CD4-positive, alpha-beta T cell treated with Interferon alpha-2 for 1 hour (primary cell): ENCODE measurements at regions not wholly inside any gene's neighbourhood (a gene's known extent, or its start where the extent isn't known, plus 50 kb on each side); places are given as distances from the start of the nearest gene placed in this dataset.

Source experiments
- DNase-seq, 2 donors: peaks; one replicate each; pipeline ENCODE4 v3.0.0-alpha.2; 2020 to 2022

GRCh38 chr13:33520468-33520839, 234.9 kb upstream of the STARD13 start:
- no peak for DNase-seq

DNA sequence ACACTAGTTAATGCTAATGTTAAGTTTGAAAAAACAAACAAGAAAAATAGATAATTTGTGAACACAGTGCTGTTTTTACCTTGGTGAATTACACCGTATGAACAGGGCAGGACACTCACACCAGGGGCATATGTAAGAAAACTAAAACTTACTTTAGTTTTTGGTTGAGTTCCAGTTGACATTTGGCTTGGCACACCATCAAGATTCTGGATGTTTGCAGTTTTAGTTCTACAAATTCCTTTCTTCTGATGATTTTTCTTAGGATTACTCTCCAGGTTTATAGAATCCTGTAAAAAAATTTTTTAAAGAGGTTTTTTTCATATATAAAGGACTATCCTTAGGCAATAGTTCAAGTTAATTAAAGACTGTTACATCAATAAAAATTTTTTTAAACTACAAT, 238.5 kb upstream of the STARD13 start:
- no peak for DNase-seq

DNA sequence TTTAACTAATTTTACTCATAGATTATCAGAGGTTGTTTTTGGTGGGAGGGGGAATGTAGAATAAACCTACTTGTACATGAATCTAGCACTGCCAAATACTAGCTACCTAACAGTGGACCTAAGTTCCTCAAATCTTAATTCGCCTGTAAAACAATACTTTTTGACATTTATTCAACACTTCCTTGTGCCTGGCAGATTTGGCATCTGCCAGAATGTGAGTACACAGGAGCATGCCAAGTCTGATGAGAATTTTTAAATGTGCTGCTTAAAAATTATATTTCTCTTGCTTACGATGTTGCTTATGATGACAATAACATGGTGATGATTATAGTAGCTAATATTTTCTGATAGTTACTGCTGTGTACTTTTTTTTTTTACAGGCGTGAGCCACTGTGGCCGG, 240.2 kb upstream of the STARD13 start:
- no peak for DNase-seq

GRCh38 chr13:33526718-33527117, 241.2 kb upstream of the STARD13 start:
- DNase-seq: no peak

GRCh38 chr13:33528896-33529295, 243.3 kb upstream of the STARD13 start:
- DNase-seq: no peak

GRCh38 chr13:33531484-33531883, 245.9 kb upstream of the STARD13 start:
- DNase-seq: no peak

DNA sequence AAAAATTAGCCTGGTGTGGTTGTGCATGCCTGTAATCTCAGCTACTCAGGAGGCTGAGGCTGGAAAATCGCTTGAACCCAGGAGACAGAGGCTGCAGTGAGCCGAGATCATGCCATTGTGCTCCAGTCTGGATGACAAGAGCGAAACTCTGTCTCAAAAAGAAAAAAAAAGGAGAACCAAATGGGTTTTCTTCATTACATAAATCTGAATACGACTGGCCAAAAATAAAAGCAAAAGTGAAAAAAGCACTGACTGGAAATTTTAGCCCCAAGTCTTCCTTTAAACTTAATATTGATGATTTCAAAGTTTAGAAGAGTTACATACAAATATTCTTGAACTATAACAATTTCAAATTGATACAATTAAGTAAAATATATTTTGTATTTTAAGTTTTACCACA, 249.5 kb upstream of the STARD13 start:
- DNase-seq: no peak

DNA sequence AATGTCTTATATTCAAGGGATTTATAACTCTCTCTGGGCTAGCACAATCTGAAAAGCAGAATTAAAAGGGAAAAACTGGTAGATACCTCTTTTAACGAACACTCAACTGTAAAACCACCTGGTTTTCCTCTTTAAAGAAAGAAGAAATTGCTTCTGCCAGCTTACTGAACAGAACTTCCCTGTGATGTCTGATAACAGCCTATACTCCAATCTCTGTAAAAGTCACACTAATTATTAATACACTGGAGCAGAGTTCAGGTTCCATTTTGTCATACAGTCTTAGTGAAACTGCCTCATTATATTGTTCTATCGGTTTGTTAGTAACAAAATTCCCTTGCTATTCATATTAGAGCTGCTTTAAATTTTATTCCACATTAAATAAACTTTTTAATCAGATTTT, 251.0 kb upstream of the STARD13 start:
- no peak for DNase-seq

DNA sequence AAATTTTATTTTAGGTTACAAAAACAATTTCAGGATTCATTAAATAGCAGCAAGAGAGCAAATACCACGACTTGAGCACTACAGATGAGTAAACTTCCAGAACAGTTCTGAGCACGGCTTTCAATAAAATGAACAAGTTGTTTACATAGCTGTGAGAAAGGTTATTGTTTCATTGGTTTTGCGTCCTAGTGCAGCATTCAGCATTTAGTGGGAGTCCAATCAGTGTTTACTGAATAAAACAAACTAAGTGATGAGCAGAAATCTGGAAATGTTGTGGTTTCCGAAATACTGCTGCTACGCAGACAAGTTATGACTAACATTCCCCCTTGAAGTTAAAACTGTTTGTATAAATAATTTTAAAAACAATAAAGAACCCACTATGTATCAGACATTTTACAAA, 251.5 kb upstream of the STARD13 start:
- DNase-seq: no peak

DNA sequence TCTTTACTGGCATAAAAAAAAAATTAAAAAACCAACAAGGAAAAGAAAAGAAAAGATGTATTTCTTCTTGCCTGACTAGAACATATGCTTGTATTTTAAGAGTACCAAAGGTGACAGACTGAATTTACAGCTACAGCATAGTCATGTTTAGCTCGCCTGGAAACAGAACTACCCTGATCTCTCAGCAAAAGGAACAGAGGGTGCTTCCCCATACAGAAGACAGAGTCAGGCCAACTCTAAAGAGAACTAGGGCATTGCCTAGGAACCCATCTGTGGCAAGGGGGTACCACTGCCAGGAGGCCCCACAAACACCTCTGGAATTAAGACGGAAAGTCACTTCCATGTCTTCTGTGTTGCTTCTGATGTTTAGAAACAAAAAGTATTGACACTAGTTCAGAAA, 252.1 kb upstream of the STARD13 start:
- no peak for DNase-seq

DNA sequence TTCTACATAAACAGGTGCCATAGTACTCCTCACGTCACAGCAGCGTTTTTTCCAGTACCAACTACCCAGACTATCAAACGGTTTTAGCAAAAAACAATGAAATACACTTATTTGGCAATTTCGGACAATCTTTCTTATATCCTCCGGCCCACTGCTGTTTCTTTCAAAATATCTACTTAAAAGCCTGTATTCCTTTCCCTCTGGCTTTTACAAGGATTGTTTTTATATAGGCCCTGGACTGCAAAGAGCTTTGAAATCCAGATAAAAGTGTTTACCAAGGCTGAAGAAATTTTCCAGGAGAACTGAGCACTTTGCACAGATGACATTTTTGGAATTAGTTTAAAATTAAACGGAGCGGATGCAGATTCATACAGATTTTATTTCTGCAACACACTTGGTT, 255.9 kb upstream of the STARD13 start:
- peak in 1 of 2 donors; percentile 6 for DNase-seq

- no peak for DNase-seq
Measured at GRCh38 chr13:33541962-33542308, 256.4 kb upstream of the STARD13 start.

- DNase-seq: peak; percentile 99
Measured at GRCh38 chr13:33542309-33543088, 256.9 kb upstream of the STARD13 start.

DNA sequence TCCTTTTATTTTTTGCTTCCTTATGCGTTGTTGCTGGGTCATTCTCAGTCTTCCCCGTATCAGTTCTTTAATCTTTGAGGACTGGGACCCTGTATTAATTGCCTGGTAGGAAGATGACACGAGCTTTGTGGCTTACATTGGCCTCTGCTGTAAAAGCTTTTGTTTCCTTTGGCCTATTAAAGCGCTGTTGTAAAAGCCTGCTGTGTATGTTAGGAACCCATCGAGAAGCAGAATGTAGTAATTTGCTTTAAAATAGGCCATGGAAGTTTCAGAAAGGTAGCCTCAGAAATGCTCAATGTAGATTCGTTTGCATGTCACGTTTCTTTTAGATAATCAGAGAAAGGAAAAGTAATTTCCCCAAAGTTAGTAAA, 257.5 kb upstream of the STARD13 start:
- DNase-seq: no peak

- peak in 1 of 2 donors; percentile 16 for DNase-seq
Measured at GRCh38 chr13:33543631-33544265, 258.2 kb upstream of the STARD13 start.

DNA sequence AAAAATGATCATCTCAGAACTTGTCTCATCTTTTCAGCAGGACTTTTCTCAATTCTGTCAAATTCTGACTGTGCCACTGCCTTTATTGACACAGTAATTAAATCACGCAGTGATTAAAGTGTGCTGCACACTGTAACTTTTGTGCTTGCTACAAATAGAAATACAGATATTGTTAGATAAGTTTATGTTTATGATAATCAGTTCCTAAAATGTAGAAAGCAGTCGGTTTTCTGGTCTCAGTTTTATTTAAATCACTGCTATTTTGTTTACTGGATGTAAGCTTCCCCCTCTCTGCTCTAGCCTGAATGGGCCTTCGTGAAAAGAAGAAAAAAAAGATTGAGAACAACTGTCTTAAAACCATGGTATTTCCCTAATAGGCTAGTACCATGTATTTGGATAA, 258.8 kb upstream of the STARD13 start:
- DNase-seq: no peak

DNA sequence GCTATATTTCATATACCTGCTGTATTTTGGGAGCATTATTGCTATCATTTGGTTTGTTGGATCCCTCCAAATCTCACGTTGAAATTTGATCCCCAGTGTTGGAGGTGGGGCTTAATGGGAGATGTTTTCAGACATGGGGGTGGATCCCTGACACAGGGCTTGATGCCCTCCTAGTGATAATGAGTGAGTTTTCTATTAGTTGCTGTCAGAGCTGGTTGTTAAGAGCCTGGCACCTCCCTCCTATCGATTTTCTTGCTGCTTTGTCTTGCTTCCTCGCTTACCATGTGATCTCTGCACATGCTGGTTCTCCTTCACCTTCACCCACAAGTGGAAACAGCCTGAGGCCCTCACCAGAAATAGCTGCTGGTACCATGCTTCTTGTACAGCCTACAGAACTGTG, 259.9 kb upstream of the STARD13 start:
- DNase-seq: no peak

- DNase-seq: no peak
Measured at GRCh38 chr13:33547035-33547434, 261.5 kb upstream of the STARD13 start.

DNA sequence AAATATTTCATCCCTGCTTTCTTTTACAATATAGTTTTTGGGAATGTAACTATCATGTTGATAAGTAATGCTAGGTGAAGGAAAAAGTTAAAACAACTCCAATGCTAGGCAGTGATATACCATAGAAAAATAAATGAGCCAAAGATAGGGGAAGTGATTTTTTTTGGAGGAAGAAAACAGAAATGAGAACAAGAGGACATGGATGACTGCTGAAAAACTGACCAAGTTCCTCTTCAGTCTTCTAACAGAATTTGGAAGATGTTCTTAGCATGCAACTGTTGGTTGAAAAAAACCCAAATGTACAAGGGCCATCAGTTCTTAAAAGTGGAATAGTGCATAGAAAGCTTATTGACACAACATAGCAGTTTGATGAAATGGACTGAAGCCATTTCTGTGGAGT, 262.5 kb upstream of the STARD13 start:
- DNase-seq: no peak

- DNase-seq: no peak
Measured at GRCh38 chr13:33550276-33550675, 264.7 kb upstream of the STARD13 start.

DNA sequence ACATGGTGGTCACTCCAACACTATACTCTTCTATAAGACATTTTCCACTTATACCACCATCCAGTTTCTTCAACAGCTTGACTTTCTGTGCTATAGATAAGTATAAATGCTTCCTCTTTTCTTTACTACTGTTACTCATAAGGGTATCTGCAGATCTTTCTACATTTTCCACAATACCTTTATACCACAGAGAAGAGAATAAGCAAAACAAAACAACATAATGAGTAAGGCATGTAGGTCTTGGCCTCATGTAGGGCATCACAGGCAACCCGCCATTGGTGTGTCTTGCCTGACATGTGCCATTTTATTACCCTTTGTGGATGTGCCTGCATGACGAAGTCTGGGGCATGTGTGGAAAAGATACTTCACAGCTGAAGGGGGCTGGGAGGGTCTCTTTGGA, 265.3 kb upstream of the STARD13 start:
- no peak for DNase-seq

DNA sequence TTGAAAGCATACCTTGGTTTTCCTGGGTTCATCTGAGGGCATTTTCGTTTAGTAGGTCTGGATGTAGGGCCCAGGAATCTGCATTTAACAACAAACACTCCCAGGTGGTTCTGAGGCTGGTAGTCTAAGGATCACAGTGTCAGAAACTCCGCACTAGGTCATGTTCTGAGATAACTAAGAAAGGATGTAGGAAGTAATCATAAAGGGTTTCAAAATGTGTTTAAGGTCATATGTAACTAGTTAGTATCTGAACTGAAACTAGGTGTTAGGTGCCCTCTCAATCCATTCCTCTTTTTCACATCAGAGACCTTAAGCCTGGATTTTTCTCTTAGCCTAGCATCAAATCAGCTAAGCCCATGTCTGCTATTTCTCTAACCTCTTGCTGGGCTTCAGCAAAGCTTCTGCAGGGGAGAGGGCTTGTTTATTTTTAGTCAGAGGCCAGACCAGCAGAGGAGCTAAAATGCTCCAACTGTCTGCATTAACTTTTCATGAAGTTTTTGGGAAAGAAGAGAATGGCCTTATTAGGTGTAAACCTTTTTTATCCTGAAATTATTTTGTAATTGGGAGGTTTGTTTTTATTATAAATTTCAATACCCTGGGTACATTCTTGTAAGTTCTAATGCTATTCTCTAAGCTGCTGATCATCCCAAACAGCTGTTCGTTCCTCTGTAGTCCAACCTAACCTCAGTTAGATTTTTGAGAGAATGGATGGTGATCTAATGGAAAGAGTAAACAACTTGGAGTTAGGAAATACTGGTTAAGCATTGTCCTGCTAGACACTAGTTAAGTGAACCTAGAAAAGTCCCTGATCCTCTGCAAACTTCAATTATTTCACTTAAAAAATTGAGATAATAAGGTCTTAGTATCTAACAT, 262.8 kb upstream of the RFC3 start:
- DNase-seq: no peak

DNA sequence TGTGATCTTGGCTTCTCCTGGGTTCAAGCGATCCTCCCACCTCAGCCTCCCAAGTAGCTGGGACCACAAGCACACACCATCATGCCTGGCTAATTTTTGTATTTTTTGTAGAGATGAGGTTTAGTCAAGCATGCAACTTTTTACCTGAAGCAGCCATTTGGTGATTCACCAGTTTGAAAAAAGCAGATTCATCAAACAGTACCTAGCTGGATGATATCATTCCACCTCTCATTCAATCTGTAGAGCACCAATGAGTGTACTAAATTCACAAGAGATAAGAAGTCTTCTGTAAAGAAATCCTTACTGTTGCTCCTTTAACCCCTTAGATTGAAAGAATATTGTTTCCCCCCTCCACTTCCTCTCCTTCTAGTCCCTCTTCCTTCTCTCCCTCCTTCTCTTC, 261.1 kb upstream of the RFC3 start:
- DNase-seq: no peak

DNA sequence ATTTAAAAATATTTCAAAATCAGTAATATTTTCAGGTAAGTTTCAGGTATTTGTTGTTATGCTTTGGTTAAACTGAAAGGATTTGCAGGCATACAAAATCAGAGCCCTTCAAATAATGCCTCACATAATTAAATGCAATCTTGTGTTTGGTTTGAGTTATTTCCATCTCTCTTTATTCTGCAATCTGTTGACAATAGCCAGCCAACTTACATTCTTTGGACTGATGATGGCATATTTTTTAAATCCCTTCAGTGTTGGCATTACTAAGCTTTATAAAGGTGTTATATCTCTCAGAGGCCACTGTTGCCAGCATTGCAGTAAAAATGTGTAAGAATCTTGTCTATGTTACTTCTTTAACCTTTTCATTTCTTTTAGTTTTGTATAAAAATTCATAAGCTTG, 257.2 kb upstream of the RFC3 start:
- DNase-seq: no peak
